ENCODE measurements at regions not wholly inside any gene's neighbourhood (a gene's known extent, or its start where the extent isn't known, plus 50 kb on each side); places are given as distances from the start of the nearest gene placed in this dataset.

- TF ChIP-seq CTCF (optimal IDR thresholded peaks at IDR 0.05 in 1 of 3, IDR thresholded peaks at IDR 0.05 in 1 of 3, conservative IDR thresholded peaks at IDR 0.05 in 1 of 3; ENCODE audit: extremely low read depth in 1 of 3, insufficient read depth in 2 of 3, low read length in 3 of 3) (no peak), EZH2 (IDR thresholded peaks at IDR 0.05; ENCODE audit: low read length) (no peak)
Measured at GRCh38 chr3:104956620-104957345, 409.9 kb upstream of the ALCAM start.
